ENCODE measurements at regions not wholly inside any gene's neighbourhood (a gene's known extent, or its start where the extent isn't known, plus 50 kb on each side); places are given as distances from the start of the nearest gene placed in this dataset.

DNA sequence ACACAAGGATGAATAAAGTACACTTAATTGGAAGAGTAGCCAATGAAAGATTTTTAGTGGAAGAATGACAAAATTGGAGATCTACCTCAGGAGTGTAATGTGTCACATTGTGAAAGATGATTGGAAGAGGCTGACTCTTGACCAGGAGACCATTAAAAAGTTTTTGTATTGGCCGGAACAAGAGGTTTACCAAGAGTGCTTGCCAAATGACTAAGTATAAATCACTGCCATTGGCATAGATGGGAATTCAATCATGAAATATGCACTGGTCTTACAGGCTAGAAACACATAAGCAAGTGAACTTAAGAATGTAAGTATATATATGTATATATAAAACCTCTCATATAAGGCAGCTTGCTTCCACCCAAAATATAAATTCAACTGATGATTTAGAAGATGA, 58.7 kb upstream of the TFEC start:
- no peak for TF ChIP-seq FOXM1 (IDR thresholded peaks at IDR 0.05; ENCODE audit: borderline replicate concordance)
- TF ChIP-seq PKNOX1 (IDR thresholded peaks at IDR 0.05), result no peak
- TF ChIP-seq CTBP1 (IDR thresholded peaks at IDR 0.05; ENCODE audit: borderline replicate concordance), result no peak
- TF ChIP-seq FOXK2 (IDR thresholded peaks at IDR 0.05), result no peak
- no peak for TF ChIP-seq ZNF384 (IDR thresholded peaks at IDR 0.05)
- no peak for TF ChIP-seq SUZ12 (IDR thresholded peaks at IDR 0.05)
- TF ChIP-seq SP1 (IDR thresholded peaks at IDR 0.05), result no peak
- TF ChIP-seq ELF4 (IDR thresholded peaks at IDR 0.05), result no peak
